GM12872 (cell line): ENCODE measurements at regions not wholly inside any gene's neighbourhood (a gene's known extent, or its start where the extent isn't known, plus 50 kb on each side); places are given as distances from the start of the nearest gene placed in this dataset.

Experiments
- TF ChIP-seq, protein P1 (sequence below): IDR thresholded peaks from 3 replicates; pipeline ENCODE4 v1.5.1; 2011; ENCODE audit warnings: low read depth, mild to moderate bottlenecking, low read length, moderate library complexity; ENCODE audit not compliant: insufficient read depth

DNA sequence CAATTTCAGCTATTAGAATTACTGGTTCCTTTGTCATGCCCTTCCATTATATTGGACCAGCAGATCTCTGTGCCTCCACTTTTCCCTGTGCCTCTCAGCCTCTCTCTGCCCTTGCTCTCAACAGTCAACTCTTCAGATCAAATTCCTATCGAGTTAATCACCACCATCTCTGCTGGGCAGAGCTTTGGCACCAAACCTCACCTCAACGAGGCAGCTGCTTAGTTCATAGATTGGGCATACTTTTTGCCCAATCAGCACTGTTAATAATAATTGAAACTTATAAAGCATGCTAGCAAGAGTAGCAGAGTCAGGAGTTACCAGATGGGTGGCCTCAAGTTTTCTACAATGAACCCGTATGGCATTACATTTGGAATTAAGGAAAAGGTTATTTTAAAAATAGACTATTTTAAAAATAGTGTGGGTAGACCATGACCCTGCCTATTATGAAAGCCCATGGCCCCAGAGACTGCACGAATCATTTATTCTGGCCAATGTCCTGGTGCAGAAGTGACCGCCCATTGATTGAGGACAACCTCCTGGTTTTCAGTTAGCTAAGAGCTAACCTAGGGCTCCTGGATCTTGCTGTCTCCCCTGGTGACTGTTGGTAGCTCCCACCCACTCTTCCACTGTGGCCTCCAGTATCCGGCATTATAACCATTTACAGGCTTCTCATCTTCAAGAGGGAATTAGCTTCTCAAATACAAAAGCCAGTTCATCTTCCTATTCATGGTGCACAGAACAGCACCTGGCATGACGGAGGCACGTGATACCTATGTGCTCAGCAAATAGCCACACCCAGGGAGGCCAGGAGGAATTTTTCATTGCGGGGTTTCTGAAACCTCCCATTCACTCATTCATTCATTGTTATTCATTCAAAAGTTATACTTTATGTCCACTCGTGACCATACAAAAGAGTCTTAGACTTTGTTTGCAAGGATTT is 265.4 kb downstream of the INHBA start:
- TF ChIP-seq, protein P1, sequence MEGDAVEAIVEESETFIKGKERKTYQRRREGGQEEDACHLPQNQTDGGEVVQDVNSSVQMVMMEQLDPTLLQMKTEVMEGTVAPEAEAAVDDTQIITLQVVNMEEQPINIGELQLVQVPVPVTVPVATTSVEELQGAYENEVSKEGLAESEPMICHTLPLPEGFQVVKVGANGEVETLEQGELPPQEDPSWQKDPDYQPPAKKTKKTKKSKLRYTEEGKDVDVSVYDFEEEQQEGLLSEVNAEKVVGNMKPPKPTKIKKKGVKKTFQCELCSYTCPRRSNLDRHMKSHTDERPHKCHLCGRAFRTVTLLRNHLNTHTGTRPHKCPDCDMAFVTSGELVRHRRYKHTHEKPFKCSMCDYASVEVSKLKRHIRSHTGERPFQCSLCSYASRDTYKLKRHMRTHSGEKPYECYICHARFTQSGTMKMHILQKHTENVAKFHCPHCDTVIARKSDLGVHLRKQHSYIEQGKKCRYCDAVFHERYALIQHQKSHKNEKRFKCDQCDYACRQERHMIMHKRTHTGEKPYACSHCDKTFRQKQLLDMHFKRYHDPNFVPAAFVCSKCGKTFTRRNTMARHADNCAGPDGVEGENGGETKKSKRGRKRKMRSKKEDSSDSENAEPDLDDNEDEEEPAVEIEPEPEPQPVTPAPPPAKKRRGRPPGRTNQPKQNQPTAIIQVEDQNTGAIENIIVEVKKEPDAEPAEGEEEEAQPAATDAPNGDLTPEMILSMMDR, result no peak

DNA sequence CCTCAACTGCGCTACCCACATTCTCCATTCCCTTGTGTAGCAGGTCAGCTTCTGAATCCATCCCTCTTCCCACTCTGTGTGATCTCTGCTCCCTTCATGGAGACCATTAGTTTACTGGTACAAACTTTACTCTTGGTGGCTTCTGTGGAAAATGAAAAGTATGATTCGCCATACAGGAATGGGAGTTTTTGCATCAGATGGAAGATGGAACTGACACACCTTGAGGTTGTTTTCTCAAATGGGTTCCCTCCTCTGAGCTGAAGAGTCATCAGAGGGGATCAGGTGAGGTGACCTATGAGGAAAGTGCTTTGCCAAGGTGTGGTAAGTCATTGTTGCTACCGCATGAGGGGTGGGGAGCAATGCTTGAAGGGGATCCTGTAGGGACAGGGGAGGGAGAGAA is 266.8 kb downstream of the INHBA start:
- TF ChIP-seq, protein P1, result no peak

DNA sequence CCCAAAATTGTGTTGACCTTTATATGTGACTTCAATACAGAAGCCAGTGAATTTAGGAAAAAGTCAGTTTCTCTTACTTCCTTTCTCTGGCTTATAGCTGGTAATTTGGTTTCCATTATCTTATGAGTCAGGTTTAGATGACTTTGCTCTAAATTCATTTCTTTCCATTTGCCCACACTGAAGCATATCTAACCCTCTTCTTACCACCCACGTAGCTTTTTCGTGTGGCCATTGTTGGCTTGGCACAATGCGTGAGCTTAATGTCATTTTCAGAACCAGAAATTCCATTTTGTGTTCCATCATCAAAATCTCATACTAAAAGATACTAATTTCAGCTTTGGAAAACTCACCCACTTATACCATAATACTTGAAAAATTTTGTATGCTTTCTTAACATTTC is 271.2 kb downstream of the INHBA start:
- TF ChIP-seq, protein P1, result no peak

DNA sequence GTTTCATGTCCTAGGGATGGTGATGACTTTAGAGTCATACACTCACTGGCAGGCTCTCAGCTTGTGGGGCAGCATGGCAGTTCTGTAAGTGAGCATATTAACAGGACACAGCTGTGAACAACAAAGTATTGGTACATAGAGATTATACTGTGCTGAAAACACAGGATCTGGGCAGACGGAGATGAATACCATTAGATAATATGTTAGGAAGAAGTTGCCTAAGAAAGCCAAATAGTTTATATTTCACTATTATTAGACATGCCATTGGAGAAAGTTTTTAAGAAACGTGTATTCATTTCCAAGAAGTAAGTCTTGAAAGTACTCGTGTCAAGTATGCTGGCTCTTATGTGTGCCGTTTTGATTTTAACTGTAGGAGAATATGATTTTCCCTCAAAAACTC is 274.5 kb downstream of the INHBA start:
- TF ChIP-seq, protein P1, result no peak

DNA sequence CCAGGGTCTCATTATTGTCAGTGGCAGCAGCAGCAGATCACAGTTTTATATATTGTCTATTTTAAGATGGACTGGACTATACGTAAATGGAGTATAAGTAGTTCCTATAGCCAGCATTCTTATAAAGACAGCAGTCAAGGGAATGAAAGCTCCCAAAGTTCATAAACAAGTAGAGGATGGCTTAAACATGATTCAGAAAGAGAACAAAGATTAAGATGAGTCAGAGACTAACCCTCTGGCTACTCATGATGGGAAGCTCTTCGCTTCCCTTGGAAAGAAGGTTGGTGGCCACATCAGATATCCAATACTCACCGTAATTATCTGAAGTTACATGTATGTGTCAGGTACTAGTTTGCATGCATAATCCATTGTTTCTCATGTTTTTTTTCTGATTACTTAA is 277.0 kb downstream of the INHBA start:
- TF ChIP-seq, protein P1, result no peak

DNA sequence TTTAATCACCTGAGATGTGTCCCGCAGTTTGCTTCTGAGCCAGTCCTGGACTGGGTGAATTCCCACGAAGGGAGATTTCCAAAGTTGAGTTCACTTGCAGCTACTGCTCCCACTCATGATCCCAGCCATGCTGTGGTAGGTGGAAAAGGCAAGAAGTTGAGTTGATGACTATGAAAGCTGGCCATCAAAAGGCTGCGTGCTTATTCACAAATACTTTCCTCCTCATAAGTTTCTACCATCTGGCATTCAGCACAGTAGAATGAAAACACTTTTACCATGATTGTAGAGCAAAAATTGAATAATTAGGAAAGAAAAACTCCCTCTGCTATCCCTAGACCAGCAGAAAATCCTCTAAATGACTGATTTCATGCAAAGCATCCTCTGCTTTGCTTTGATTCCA is 281.8 kb downstream of the INHBA start:
- TF ChIP-seq, protein P1, result no peak

DNA sequence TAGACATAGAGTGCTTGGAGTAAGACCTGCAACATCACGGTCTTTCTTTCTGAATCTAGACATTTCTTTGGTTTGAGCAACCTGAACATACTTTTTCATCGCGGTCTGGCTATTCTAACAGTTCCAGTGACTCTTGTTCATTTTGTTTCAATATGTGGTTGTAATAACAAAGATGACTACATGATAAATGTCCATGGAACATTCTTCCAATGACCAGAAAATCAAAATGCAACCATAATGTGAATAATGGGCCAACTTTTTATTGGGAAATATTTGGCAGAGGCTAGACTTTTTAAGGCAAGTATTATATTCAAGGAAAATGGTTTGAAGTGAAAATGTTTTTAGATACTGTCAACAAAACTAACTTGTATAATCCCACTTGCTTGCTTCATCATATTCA is 282.5 kb downstream of the INHBA start:
- TF ChIP-seq, protein P1, result no peak
